BJ (cell line): ENCODE measurements at regions not wholly inside any gene's neighbourhood (a gene's known extent, or its start where the extent isn't known, plus 50 kb on each side); places are given as distances from the start of the nearest gene placed in this dataset. TPM values are rescaled to one million over a fixed set of nuclear protein-coding genes. Genes with fewer than 3 reads are reported as not detected.

ENCODE experiments used
- CTCF ChIA-PET: fragments of 350-600 bp; formaldehyde crosslinking; extraction: SDS; loops from one replicate; lab custom pipeline; 2021; ENCODE audit warnings: antibody characterized with exemption, inconsistent platforms; lab: Yijun Ruan, JAX
- POLR2A ChIA-PET: fragments of 300-600 bp; sonication (Branson Sonifier 250); formaldehyde crosslinking; extraction: SDS; loops from one replicate; lab custom pipeline; 2021; ENCODE audit warnings: antibody characterized with exemption; lab: Charles Lee
- DNase-seq: peaks from one replicate; pipeline ENCODE4 v3.0.0-alpha.2; 2011; ENCODE audit warnings: low read depth
- H3K27me3 ChIP-seq: 2 replicates; pipeline ENCODE4 v1.6.0; 2011; ENCODE audit warnings: low read length; ENCODE audit not compliant: control insufficient read depth, insufficient read depth
- H3K36me3 ChIP-seq: 2 replicates; pipeline ENCODE4 v1.5.1; 2011; ENCODE audit warnings: low read length; ENCODE audit not compliant: control insufficient read depth, insufficient read depth
- H3K4me3 ChIP-seq: 2 replicates; pipeline ENCODE4 v1.5.1; 2011; ENCODE audit warnings: low read depth, mild to moderate bottlenecking, control low read depth, low read length
- CTCF ChIP-seq: IDR thresholded peaks from 2 replicates; pipeline ENCODE4 v1.5.1; 2011; ENCODE audit warnings: low read depth, mild to moderate bottlenecking, control low read depth, inconsistent platforms, low read length, moderate library complexity; ENCODE audit not compliant: insufficient read depth
- small RNA-seq: library from RNA; depleted of rRNA; stranded (forward); fragments of <200 nt; gene quantifications from one replicate; pipeline ENCODE3, GENCODE V24; 2012; ENCODE audit warnings: low replicate concordance, low read depth; ENCODE audit not compliant: insufficient read length

- POLR2A ChIA-PET = no interaction called here
- no peak for TF ChIP-seq CTCF
- DNase-seq = no peak
Observed at GRCh38 chr1:190019717-190020116, 457.9 kb downstream of the BRINP3 start.

GRCh38 chr1:190022709-190023108, 455.0 kb downstream of the BRINP3 start:
- ChIA-PET POLR2A (no interaction called here), CTCF (no interaction called here)
- H3K4me3 ChIP-seq = no peak overlapping the region
- no peaks in the 10 kb centered on the region for H3K27me3 ChIP-seq
- no peak for DNase-seq
- no peaks in the 10 kb centered on the region for H3K36me3 ChIP-seq
- TF ChIP-seq CTCF = no peak

More at GRCh38 chr1:190019717-190020116, 457.9 kb downstream of the BRINP3 start:
- no peaks in the 10 kb centered on the region for H3K27me3 ChIP-seq
- no peaks in the 10 kb centered on the region for H3K36me3 ChIP-seq
- H3K4me3 ChIP-seq = no peak overlapping the region
- CTCF ChIA-PET = no interaction called here

GRCh38 chr1:190029441-190029840, 448.2 kb downstream of the BRINP3 start:
- POLR2A ChIA-PET = no interaction called here
- Histone ChIP-seq H3K36me3 (no peaks in the 10 kb centered on the region), H3K27me3 (no peaks in the 10 kb centered on the region), H3K4me3 (no peak overlapping the region)
- DNase-seq = no peak
- CTCF ChIA-PET = no interaction called here
- no peak for TF ChIP-seq CTCF

GRCh38 chr1:190043655-190044054, 434.0 kb downstream of the BRINP3 start:
- no peak for TF ChIP-seq CTCF
- H3K36me3 ChIP-seq = no peaks in the 10 kb centered on the region
- ChIA-PET CTCF (no interaction called here), POLR2A (no interaction called here)
- no peak for DNase-seq
- H3K27me3 ChIP-seq = no peaks in the 10 kb centered on the region
- H3K4me3 ChIP-seq = no peak overlapping the region

- no peaks in the 10 kb centered on the region for H3K27me3 ChIP-seq
- no peak overlapping the region for H3K4me3 ChIP-seq
- H3K36me3 ChIP-seq = no peaks in the 10 kb centered on the region
- ChIA-PET CTCF (no interaction called here), POLR2A (no interaction called here)
- no peak for TF ChIP-seq CTCF
- no peak for DNase-seq
Observed at GRCh38 chr1:190046231-190046630, 431.4 kb downstream of the BRINP3 start.

Small RNAs in the stretch of these regions (small RNA-seq; reads per million reads assigned to genes)
- gene AL136372.1 = not detected
- not detected for gene AL357559.1
- gene AL391813.1 = not detected
- not detected for gene RNA5SP73
